ENCODE measurements at regions not wholly inside any gene's neighbourhood (a gene's known extent, or its start where the extent isn't known, plus 50 kb on each side); places are given as distances from the start of the nearest gene placed in this dataset.

GRCh38 chr2:5933669-5934068, 241.5 kb downstream of the SOX11 start:
- Mint-ChIP-seq H3K4me1 (no peaks in the 10 kb centered on the region), H3K27me3 (ENCODE audit: low read depth) (peaks cover 23% of the 10 kb centered on the region), H3K27ac (no peak overlapping the region), H3K36me3 (peaks cover 67% of the 10 kb centered on the region), H3K4me3 (no peak overlapping the region), H3K9me3 (peaks cover 69% of the 10 kb centered on the region)
- DNase-seq (ENCODE audit: low spot score) (no peak), ATAC-seq (no peak)
- ChIA-PET POLR2A (no interaction called here), CTCF (no interaction called here)
- TF ChIP-seq ELF4 (CRISPR knock-in tag; IDR thresholded peaks at IDR 0.05; ENCODE audit: low read depth) = no peak

GRCh38 chr2:5937321-5937720, 245.1 kb downstream of the SOX11 start:
- TF ChIP-seq ZNF396 (CRISPR knock-in tag; IDR thresholded peaks at IDR 0.05; ENCODE audit: borderline replicate concordance) (no peak), JAZF1 (CRISPR knock-in tag; IDR thresholded peaks at IDR 0.05) (no peak), SP1 (CRISPR knock-in tag; conservative IDR thresholded peaks at IDR 0.05) (no peak), PREB (CRISPR knock-in tag; IDR thresholded peaks at IDR 0.05; ENCODE audit: borderline replicate concordance) (no peak), AFF4 (CRISPR knock-in tag; IDR thresholded peaks at IDR 0.05; ENCODE audit: borderline replicate concordance) (no peak), KAT7 (CRISPR knock-in tag; IDR thresholded peaks at IDR 0.05; ENCODE audit: borderline replicate concordance) (no peak), SOX15 (CRISPR knock-in tag; IDR thresholded peaks at IDR 0.05) (no peak), FOXP1 (CRISPR knock-in tag; IDR thresholded peaks at IDR 0.05; ENCODE audit: borderline replicate concordance) (no peak), USF1 (CRISPR knock-in tag; IDR thresholded peaks at IDR 0.05) (no peak), ZNF317 (CRISPR knock-in tag; IDR thresholded peaks at IDR 0.05; ENCODE audit: borderline replicate concordance, low read depth) (no peak), SMAD4 (CRISPR knock-in tag; IDR thresholded peaks at IDR 0.05) (no peak), ZNF671 (CRISPR knock-in tag; IDR thresholded peaks at IDR 0.05) (no peak)
- H3K27me3 Mint-ChIP-seq (ENCODE audit: low read depth) = peaks cover 15% of the 10 kb centered on the region
- H3K9me3 Mint-ChIP-seq = peaks cover 64% of the 10 kb centered on the region
- ChIA-PET CTCF (no interaction called here), POLR2A (no interaction called here)
- no peak overlapping the region for H3K27ac Mint-ChIP-seq
- H3K36me3 Mint-ChIP-seq = peaks cover 68% of the 10 kb centered on the region
- DNase-seq (ENCODE audit: low spot score) (no peak), ATAC-seq (no peak)
- H3K4me3 Mint-ChIP-seq = no peak overlapping the region
- H3K4me1 Mint-ChIP-seq = no peaks in the 10 kb centered on the region

GRCh38 chr2:5937851-5938565, 245.8 kb downstream of the SOX11 start:
- TF ChIP-seq NFE2L1 (CRISPR knock-in tag; IDR thresholded peaks at IDR 0.05) = no peak
- TF ChIP-seq RORB (CRISPR knock-in tag; IDR thresholded peaks at IDR 0.05) = no peak
- TF ChIP-seq TCF7 (CRISPR knock-in tag; IDR thresholded peaks at IDR 0.05; ENCODE audit: low read depth) = no peak
- TF ChIP-seq MXD4 (CRISPR knock-in tag; IDR thresholded peaks at IDR 0.05; ENCODE audit: borderline replicate concordance) = no peak
- TF ChIP-seq E2F5 (CRISPR knock-in tag; IDR thresholded peaks at IDR 0.05) = no peak
- no peak for TF ChIP-seq ETV6 (CRISPR knock-in tag; IDR thresholded peaks at IDR 0.05)
- peaks cover 69% of the 10 kb centered on the region for H3K9me3 Mint-ChIP-seq
- DNase-seq (ENCODE audit: low spot score) = no peak
- H3K36me3 Mint-ChIP-seq = peaks cover 73% of the 10 kb centered on the region
- ChIA-PET POLR2A (no interaction called here), CTCF (no interaction called here)
- H3K27ac Mint-ChIP-seq = no peak overlapping the region
- H3K4me1 Mint-ChIP-seq = no peaks in the 10 kb centered on the region
- no peak overlapping the region for H3K4me3 Mint-ChIP-seq
- peaks cover 17% of the 10 kb centered on the region for H3K27me3 Mint-ChIP-seq (ENCODE audit: low read depth)
- ATAC-seq = no peak

Measured in WTC11 (cell line).